ENCODE measurements at regions not wholly inside any gene's neighbourhood (a gene's known extent, or its start where the extent isn't known, plus 50 kb on each side); places are given as distances from the start of the nearest gene placed in this dataset.
"Not testable (repeated sequence)": the region's sequence is repeated elsewhere in the genome, so short reads cannot be mapped to it uniquely, and the experiment has no call there.

DNA sequence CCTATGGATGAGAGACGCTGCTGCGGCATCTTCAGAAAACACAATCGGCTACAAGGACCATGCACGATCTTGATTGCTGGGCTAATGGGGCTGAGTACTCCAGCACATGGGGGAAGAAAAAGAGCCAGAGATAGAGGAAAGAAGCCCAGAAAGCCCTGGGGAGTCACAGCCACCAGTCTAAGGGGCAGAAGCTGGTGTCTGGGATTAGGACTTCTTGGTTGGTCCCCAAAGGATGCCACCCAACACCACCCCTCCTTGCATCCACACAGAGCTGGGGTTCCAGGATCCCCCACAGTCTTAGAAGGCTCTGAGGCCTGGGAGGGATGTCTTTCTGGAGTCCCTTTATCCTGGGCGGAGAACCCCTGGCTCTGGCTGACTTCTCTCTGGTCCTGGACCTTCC lies 98.4 kb upstream of the TARDBP start:
- DNase-seq, result no peak

DNA sequence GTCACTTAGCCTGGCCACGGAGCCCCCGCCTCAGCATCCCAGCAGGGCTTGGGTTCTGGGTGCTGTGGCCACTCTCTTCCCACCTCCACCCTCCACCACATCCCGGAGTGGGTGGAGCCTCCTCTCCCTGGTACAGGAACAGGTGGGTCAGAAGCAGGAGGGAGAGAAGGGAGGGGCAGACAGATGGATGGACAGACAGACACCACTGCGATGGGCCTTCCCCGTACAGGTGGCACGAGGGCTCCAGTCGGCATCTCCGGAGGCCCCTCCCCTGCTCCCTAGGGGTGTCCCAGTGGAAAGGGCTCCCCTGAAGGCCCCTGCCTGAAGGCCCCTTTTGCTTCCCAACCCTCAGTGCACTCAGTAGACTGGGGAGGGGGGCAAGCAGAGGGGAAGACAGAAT lies 96.9 kb upstream of the TARDBP start:
- peak; percentile 34 for DNase-seq

DNA sequence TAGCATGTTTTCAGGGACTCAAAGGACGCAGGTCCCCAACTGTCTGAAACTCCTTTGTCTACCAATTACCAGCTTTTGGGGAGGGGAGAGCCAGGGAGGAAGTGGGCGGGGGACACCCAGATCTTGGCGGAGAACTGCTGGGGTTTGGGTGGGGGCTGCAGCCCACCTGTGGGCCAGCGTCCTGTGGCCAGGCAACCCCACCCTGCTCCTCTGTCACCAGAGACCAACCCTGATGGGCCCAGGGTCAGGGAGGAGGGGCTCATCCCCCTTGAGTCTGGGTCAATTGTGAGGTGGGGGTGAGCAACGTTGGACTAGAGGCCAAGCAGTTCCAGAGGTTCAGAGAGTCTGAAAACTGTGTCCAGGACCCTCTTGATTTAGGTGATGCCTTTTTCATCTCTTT lies 96.1 kb upstream of the TARDBP start:
- no peak for DNase-seq

DNA sequence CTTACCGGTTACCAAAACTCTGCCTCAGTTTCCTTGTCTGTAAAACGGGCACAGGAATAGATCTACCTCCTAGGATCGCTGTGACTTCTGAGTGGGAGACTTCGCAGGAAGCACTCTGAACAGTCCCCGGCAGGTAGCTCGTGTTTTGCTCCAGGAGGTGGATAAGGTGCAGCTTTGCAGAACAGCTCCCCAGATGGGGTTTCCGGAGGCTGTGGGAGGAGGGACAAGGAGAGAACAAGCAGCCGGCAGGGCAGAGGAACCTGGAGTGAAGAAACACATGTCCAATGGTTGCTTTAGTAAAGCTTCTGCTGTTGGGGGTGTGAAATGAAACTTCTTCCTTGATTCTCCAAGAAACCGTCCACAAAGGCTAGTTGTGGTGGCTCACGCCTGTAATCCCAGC lies 95.5 kb upstream of the TARDBP start:
- no peak for DNase-seq

DNA sequence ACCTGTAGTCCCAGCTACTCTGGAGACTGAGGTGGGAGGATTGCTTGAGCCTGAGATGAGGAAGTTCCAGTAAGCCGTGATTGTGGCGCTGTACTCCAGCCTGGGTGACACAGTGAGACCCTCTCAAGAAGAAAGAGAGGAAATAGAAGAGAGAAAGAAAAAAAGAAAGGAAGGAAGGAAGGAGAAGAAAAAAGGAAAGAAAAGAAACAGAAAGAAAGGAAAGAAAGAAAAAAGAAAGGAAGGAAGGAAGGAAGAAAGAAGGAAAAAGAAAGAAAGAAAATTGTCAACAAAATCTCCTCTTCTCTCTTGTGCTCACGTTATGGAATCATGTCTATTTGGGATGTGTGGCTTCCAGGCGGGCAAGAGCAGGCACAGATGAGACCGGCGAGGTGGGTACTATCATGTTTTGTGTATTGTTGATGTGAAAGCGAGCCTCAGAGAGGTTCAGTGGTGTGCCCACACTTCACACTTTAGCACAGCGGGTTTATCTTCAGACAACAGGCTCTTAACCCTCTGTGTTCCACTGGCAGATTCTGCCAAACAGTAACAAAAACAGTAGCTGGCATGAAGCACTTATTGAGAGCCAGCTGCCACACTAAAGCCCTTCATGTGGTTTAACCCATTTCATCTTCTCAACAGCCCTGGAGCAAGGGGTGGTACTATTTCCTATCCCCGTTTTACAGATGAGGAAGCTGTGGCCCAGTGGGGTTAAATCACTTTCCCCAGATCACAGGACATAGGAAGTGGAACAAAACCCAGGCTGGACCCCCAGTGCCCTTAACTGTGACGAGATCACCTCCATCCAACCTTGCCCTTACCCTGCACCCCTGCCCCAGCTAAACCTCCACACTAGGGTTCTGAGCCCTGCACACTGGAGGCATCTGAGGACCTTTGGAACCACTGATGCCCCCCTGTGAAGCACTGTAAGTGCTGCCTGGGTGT lies 94.7 kb upstream of the TARDBP start:
- no peak for DNase-seq

DNA sequence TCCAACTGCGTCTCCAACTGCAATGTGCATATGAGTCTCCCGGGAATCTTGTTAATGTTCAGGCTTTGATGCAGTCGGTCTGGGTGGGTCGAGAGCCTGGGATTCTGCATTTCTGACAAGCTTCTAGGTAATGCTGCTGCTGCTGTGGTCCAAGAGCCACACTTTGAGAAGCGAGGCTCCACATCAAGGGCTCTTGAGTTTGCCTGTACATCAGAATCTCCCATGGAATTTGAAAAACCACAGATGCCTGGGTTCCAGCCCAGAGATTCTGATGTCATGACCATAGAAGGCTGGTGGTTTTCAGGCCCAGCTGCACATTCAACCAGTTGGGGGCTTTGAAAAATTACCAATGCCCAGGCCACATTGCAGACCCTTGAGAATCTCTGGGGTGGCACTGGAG lies 93.9 kb upstream of the TARDBP start:
- DNase-seq, result no peak

DNA sequence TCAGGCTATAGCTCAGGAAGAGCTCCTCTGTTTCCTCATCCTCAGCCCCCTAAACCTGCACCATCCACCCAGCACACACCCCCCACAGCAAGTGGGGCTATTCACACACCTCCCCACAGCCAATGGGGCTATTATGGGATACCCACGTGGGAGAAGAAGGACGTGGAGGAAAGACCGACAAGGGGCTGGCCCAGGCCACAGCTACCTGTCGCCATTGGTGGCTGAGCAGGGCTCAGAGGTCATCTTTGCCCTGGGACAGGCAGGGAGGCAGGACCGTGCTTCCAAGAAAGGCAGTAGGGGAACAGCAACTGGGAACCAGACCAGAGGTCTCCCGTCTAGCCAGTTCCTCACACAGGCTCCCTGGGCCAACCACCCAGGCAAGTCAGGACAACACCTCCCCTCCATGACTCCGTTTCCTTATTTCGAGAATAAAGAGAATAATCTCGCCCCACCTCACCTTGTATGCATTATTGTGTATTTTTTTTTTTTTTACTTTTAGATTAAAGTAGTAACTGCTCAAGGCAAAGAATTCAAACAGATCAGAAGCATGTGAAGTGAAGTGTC lies 92.3 kb upstream of the TARDBP start:
- DNase-seq, result no peak

DNA sequence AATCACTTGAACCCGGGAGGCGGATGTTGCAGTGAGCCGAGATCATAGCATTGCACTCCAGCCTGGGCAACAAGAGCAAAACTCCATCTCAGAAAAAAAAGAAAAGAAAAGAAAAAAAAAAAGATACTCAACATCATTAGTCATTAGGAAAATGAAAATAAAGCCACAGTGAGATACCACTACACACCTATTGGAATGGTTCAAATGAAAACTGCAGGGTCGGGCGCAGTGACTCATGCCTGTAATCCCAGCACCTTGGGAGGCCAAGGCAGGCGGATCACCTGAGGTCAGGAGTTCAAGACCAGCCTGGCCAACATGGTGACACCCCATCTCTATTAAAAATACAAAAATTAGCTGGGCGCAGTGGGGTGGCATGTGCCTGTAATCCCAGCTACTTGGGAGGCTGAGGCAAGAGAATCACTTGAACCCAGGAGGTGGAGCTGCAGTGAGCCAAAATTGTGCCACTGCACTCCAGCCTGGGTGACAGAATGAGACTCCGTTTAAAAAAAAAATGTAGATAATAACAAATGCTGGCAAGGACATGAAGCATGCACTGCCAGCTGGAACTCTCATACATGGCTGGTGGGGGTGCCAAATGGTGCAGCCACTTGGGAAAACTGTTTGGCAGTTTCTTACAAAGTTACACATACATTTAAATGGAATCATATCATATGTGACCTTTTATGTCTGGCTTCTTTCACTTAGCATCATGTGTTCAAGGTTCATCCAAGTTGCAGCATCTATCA lies 90.0 kb upstream of the TARDBP start:
- not testable (repeated sequence) for DNase-seq

DNA sequence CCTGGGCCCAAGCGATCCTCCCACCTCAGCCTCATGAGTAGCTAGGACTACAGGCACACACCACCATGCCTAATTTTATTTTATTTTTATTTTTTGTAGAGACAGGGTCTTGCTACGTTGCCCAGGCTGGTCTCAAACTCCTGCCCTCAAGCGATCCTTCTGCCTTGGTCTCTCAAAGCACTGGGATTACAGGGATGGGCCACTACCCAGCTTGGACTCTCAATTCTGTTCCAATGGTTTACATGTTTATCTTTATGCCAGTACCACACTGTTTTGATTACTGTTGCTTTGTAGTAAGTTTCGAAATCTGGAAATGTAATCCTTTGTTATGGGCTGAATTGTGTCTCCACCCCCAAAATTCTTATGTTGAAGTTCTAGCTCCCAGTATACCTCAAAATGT lies 88.4 kb upstream of the TARDBP start:
- no peak for DNase-seq

DNA sequence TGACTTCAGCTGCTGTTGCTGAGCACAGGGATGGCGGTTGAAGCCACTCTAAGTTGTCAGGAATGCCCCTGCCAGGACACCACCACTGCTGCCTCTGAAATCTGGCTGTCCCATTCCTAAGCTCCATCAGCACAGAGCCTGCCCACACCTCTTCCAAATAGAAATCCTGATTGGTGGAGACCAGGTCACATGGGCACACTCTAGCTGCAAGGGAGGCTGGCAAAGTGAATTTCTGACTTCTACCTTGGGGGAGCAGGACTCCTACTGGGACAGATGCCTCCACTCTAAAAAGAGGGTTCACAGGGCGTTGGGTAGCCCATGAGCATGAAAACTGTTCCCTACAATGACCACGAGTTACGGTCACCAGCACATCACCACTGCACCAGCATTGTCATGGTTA lies 83.8 kb upstream of the TARDBP start:
- no peak for DNase-seq

DNA sequence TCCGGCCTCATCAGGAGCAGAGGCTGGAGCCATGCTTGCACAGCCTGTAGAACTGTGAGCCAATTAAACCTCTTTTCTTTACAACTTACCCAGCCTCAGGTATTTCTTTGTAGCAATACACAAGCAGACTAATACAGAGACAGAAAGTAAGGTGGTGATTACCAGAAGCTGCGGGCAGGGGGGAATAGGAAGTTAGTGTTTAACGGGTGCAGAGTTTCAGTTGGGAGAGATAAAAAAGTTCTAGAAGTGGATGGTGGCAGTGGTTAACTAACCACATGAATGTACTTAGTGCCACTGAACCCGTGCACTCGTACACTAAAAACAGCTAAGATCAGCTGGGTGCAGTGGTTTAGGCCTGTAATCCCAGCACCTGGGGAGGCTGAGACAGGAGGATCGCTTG lies 80.4 kb upstream of the TARDBP start:
- no peak for DNase-seq

DNA sequence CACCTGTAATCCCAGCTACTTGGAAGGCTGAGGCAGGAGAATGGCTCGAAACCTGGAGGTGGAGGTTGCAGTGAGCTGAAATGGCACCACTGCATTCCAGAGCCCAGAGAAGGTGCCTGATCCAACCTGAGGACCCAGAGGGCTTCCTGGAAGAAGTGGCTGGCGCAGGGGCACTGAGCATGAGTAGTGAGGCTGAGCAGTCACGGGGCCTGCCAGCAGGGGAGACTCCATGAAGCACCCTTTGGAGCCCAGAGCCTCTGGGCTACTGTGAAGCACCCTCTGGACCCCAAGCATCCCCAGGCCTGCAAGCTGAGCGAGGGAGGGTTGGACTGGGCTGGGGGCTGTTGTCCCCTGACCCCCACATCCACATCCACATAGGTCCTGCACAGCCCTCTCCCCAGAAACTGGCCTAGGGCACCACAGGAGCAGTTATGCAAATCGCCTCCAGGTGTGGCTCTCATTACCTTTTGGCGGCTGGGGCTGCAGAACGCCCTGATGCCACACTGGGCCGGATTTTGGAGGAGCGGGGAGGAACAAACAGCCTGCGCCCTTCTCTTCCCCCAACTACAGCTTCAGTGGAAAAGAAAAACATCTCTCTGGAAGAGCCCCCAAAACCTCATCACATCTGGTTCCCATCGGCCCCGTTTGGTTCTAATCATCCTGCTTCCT lies 78.2 kb upstream of the TARDBP start:
- DNase-seq, result no peak

DNA sequence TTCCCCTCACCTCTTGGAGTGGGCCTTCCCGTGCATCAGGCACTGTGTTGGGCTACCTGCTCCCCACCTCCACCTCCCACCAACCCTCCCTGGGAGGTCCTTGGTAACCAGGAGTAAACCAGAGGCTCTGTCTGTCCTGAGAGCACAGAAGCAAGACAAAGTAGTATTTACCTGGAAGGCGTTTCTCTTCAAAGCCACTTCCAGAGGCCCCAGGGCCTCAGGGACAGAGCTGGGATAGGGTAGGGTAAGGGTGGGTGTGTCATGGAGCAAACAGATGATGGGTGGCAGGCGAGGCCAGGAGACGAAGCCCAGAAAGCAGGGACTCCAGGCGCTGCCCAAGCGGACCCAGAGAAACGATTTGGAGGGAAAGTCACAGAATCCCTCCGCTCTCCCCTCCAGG lies 77.2 kb upstream of the TARDBP start:
- peak; percentile 14 for DNase-seq

DNA sequence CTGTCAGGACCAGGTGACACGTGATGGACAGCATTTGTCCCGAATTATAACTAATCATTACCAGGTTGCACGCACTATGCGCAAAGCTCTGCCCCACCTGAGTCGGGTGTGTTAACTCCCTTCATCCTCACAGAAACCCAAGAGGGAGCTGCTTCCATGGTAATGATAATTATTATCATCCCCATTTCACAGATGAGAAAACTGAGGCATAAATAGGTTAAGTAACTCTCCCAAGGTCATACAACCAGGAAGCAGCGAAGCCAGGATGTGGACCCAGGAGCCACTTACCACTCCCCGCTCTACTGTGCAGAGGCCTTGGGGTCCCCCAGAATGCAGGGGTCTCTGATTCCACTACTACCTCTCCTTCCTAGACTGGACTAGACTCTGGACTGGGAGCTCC lies 76.7 kb upstream of the TARDBP start:
- DNase-seq, result no peak

DNA sequence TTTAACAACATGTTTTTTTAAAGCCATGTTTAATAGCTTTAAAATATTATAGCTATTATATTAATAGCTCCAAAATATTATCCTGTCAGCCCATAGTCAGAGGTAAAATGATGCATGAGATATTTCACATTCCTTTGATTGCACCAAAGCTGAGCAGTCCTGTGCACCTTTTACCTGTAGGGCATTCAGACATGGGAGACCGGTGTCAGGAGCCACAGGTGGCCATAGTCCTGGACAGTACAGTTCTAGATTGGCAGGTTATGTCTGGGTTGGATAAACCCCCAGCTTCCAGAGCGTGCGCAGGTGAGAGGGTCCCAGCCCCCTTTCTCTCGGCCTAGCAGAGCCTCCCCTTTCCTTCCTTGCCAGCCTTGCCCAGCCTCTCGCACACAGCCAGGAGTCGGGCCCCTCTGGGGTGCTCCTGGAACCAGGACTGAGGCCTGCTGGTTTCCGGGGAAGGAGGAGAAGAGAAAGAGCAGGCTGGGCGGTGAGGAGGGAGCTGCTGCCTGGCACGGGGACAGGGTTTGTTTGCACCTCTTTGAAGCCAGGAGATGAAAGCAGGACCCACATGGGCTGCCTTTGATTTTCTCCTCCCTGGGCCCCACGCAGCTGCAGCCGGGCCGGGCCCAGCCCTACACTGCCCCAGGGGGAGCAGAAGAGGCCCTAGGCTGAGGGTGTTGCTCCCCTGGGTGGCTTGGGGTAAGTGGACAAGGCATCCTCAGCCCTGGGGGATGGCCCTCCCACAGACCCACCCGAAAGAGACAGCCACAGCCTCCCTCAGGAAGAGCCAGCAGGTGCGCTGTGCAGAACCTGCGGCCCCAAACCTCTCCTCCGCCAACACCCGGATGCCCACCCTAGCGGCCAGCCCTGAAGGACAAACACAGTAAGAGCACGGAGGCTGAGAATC lies 75.2 kb upstream of the TARDBP start:
- no peak for DNase-seq

DNA sequence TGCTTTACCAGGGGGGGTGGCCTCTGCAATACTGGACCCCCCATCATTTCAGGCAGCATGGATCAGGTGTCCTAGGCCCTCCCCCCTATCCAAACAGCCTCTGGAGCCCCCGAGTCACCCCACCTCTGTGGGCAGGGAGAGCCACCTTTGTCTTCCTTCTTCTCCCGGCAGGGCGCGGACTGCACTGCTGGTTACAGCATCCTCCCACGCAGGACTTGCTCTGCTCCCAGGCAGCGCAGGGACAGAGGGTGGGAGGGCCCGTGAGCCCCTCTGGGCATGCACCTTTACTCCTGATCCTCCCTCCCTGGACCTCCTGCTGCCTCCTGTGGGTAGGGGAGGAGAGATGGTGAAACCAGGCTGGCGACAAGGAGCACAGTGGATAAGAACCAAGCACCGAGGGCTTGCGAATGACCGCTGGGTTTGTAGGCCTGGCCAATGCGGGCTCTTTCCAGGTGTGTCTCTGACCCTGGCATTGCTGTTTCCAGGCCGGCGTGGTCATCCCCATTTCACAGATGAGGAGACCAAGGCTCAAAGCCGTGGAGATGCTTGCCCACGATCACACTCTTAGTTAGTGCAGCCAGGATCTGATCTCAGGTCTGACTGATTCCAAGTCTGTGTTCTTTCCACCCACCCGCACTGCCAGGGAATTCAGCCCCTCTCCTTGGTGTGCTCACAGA lies 73.6 kb upstream of the TARDBP start:
- no peak for DNase-seq

DNA sequence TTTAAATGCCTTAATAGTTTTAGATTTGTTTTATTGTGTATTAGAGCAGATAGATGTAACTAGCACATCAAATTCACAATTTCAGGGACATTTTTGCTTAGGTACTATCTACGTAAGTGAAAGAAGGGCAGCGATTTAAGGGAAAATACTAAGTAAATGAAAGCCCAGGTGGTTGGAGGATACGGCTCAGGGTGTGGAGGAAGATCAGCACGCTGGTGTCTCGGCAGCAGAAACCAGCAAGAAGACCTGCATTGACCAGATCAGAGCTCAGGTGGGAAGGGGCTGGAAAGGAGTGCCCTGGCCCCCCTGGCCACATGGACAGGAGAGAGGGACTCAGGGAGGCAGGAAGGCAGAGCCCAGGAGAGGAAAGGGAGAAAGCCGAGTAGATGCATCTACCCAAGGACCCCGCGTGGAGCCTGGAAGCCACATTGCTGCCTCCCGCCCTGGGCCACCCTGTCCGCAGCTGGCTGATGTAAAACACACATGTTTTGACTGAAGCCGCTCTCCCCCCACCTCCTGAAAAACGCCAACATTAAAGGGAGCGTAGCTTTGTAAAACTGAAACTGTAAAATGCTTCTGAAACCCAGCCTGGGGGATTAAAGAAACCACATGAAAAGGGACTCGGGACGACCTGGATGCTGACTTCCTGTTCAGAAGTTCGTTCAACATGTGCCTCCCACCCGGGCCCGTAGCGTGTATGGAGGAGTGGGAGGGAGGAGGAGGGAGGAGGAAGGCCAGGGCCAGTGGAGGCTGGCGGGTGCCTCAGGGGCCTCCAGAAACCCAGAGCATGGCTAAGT lies 72.6 kb upstream of the TARDBP start:
- DNase-seq, result no peak

DNA sequence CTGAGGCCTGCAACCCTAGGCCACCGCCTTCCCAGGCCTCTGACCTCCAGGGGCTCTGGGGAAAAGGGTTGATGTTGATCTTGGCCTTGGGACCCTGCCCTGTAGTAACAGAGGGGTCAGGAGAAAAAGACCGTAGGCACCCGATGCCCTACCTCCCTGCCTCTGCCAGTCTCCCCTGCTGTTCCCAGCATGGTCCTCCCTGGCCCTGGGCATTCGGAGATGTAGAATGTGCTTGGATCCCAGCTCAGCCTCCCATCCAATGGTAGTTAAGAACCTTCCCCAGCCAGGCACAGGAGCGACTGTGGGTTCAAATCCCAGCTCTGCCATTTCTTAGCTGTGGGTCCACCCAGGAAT lies 72.0 kb upstream of the TARDBP start:
- DNase-seq, result no peak

DNA sequence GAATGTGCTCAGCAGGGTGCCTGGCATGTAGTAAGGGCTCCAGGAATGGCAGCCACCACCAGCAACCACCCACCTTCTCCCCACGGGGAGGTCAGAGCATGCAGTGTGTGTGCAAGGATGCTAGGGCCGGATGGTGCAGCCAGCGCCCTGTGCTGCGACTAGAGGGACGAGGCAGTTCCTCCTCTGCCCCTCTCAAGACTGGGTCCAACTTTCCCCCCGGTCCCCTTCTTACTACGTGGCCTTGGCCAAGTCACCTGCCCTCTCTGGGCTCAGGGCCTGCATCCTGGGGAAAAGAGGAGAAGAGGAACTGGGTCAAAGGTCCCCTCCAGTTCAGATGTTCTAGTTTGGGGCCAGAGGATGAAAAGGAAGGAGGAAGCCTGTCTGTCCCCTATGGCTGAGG lies 71.6 kb upstream of the TARDBP start:
- no peak for DNase-seq

DNA sequence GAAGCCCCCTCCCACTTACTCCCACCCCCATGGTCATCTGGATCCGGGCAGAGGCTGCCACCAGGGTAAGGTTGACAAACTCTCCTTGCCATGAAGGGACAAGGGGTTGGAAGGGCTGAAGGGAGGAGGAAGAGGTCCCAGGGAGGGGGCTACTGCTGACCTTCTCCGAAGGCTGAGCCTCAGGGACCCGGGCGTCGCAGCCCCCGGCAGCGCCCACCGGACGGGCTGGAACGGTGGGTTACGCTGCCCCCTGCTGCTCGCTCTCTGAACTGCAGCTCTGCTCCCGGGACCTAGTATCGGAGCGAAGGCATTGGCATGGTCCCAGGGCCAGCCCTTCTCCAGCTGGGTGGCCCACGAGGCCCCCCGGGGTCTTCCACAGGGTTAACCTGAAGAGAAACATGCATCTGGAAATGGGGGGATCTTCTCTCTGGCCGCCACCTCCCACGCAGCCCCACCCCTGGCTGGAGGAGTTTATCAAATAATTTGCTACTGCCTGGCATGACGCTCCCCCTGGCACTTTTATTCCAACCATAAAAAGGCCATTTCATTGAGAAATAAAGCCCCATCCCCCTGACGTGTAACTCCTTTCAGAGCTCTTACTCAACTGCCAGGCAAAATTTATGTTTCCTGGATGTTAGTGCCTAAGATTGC lies 70.4 kb upstream of the TARDBP start:
- peak; percentile 51 for DNase-seq

DNA sequence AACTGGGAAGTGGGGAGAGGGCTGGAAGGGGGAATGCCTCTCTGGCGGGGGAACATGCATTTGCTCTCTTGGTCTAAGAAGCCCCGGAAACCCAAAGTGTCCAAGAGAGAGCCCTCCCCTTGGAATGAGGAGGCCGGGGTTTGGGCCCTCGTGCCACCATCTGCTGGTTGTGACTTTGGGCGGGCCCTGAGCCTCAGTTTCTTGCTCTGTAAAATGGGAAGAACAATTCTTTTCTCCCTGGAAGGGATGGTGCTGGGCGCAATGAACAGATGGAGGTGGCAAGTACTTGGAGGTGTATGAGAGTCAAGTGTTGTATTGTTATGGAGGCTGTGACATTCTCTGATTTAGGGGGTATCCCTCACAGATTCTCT lies 69.9 kb upstream of the TARDBP start:
- no peak for DNase-seq

Data from NCI-H69 (cell line).